H1 (cell line): ENCODE measurements at regions not wholly inside any gene's neighbourhood (a gene's known extent, or its start where the extent isn't known, plus 50 kb on each side); places are given as distances from the start of the nearest gene placed in this dataset.
"Not testable (repeated sequence)": the region's sequence is repeated elsewhere in the genome, so short reads cannot be mapped to it uniquely, and the experiment has no call there.

ENCODE experiments used
- CTCF ChIA-PET: fragments of 300-600 bp; sonication (Branson Sonifier 250); formaldehyde crosslinking; loops from one replicate; lab custom pipeline; 2021; ENCODE audit not compliant: partially characterized antibody; lab: Charles Lee
- POLR2A ChIA-PET: fragments of 300-600 bp; sonication (Branson Sonifier 250); formaldehyde crosslinking; loops from one replicate; lab custom pipeline; 2021; ENCODE audit warnings: inconsistent platforms; ENCODE audit not compliant: partially characterized antibody; lab: Charles Lee
- DNase-seq, 2 experiments: peaks; one replicate each; pipeline versions ENCODE4 v3.0.0 to v3.0.0-alpha.2; 2010 to 2022; ENCODE audit warnings: low spot score in 2 of 2, low read depth in 1 of 2, mixed read lengths in 1 of 2
- FAIRE-seq: peaks from 2 replicates; lab custom pipeline; 2011; peaks lifted over from hg19 to GRCh38; lab: Jason Lieb, UNC
- H2AFZ ChIP-seq: 2 replicates; pipeline ENCODE4 v1.8.1; 2012; ENCODE audit warnings: low read length, inconsistent platforms
- H2AK5ac ChIP-seq: 2 replicates; pipeline ENCODE4 v1.6.1; 2013; ENCODE audit warnings: low read depth, low read length
- H2BK120ac ChIP-seq: replicated peaks from 2 replicates; pipeline ENCODE3; 2013; ENCODE audit warnings: low read depth, low read length, inconsistent platforms
- H2BK12ac ChIP-seq: 2 replicates; pipeline ENCODE4 v1.6.1; 2013; ENCODE audit warnings: low read depth, low read length
- H2BK15ac ChIP-seq: 2 replicates; pipeline ENCODE4 v1.6.1; 2013; ENCODE audit warnings: low read length
- H2BK20ac ChIP-seq: 2 replicates; pipeline ENCODE4 v1.6.1; 2013; ENCODE audit warnings: low read length
- H2BK5ac ChIP-seq: 2 replicates; pipeline ENCODE4 v1.6.1; 2013; ENCODE audit warnings: low read depth, low read length
- H3K14ac ChIP-seq: 2 replicates; pipeline ENCODE4 v1.6.1; 2013; ENCODE audit warnings: inconsistent platforms; ENCODE audit not compliant: insufficient read length
- H3K18ac ChIP-seq: 2 replicates; pipeline ENCODE4 v1.6.1; 2013; ENCODE audit warnings: low read length; ENCODE audit errors: extremely low read depth
- H3K23ac ChIP-seq: 2 replicates; pipeline ENCODE4 v1.6.1; 2013; ENCODE audit warnings: inconsistent platforms; ENCODE audit not compliant: insufficient read length
- H3K23me2 ChIP-seq: 2 replicates; pipeline ENCODE4 v1.6.1; 2013; ENCODE audit warnings: low read depth, low read length
- H3K27ac ChIP-seq: 2 replicates; pipeline ENCODE4 v1.6.1; 2011; ENCODE audit warnings: low read depth, low read length, inconsistent platforms
- H3K27me3 ChIP-seq, 4 experiments: replicated peaks in 1 of 4; 1 replicate in 1 of 4; 2 replicates in 3 of 4; pipeline versions ENCODE4 v1.6.1 to v1.8.1; 2011 to 2013; ENCODE audit warnings: low read length in 3 of 4, mild to moderate bottlenecking in 3 of 4, inconsistent platforms in 2 of 4, mixed read lengths in 2 of 4, moderate library complexity in 1 of 4; ENCODE audit not compliant: control insufficient read depth in 3 of 4, insufficient read depth in 3 of 4; ENCODE audit errors: extremely low read depth in 1 of 4
- H3K36me3 ChIP-seq, 4 experiments: 2 replicates each; pipeline versions ENCODE4 v1.6.1 to v1.8.1; 2011 to 2013; ENCODE audit warnings: mild to moderate bottlenecking in 4 of 4, low read length in 3 of 4, moderate library complexity in 2 of 4, control low read depth in 1 of 4, inconsistent platforms in 1 of 4; ENCODE audit not compliant: insufficient read depth in 4 of 4, control insufficient read depth in 2 of 4
- H3K4ac ChIP-seq: replicated peaks from 2 replicates; pipeline ENCODE3; 2013; ENCODE audit warnings: low read length, low read depth, mixed read lengths, inconsistent platforms; ENCODE audit not compliant: insufficient read length
- H3K4me1 ChIP-seq, 4 experiments: replicated peaks in 1 of 4; 1 replicate in 1 of 4; 2 replicates in 3 of 4; pipeline versions ENCODE4 v1.6.1 to v1.8.1; 2011 to 2013; ENCODE audit warnings: low read length in 3 of 4, inconsistent platforms in 2 of 4, mixed read lengths in 1 of 4; ENCODE audit not compliant: insufficient read depth in 4 of 4, control insufficient read depth in 3 of 4
- H3K4me2 ChIP-seq, 2 experiments: 2 replicates each; pipeline versions ENCODE4 v1.6.1 to v1.8.1; 2011 to 2013; ENCODE audit warnings: low read depth in 2 of 2, low read length in 2 of 2, control low read depth in 1 of 2, inconsistent platforms in 1 of 2, mild to moderate bottlenecking in 1 of 2; ENCODE audit not compliant: insufficient read depth in 1 of 2
- H3K4me3 ChIP-seq, 4 experiments: fragments of 200-600, 300-600 bp in 1 of 4; sonication (generic), shearing (Covaris generic), sonication (Bioruptor Twin) in 1 of 4; 2 replicates each; pipeline versions ENCODE4 v1.5.1 to v1.8.1; 2011 to 2016; ENCODE audit warnings: low read length in 4 of 4, low read depth in 3 of 4, control low read depth in 2 of 4, inconsistent platforms in 2 of 4, mild to moderate bottlenecking in 2 of 4, mixed read lengths in 1 of 4, moderate library complexity in 1 of 4; ENCODE audit not compliant: insufficient read depth in 2 of 4; ENCODE audit errors: extremely low read depth in 1 of 4
- H3K56ac ChIP-seq: replicated peaks from 2 replicates; pipeline ENCODE3; 2013; ENCODE audit warnings: low read depth, mild to moderate bottlenecking, mixed read lengths, low read length, inconsistent platforms; ENCODE audit not compliant: insufficient read length
- H3K79me1 ChIP-seq: 2 replicates; pipeline ENCODE4 v1.6.1; 2013; ENCODE audit warnings: low read depth, low read length, control low read depth
- H3K79me2 ChIP-seq, 2 experiments: 2 replicates each; pipeline versions ENCODE4 v1.6.1 to v1.8.1; 2012 to 2013; ENCODE audit warnings: low read length in 2 of 2, mild to moderate bottlenecking in 2 of 2, inconsistent platforms in 1 of 2; ENCODE audit not compliant: insufficient read depth in 2 of 2, control insufficient read depth in 1 of 2
- H3K9ac ChIP-seq, 4 experiments: replicated peaks in 1 of 4; 1 replicate in 1 of 4; 2 replicates in 3 of 4; pipeline versions ENCODE4 v1.6.1 to v1.8.1; 2011 to 2013; ENCODE audit warnings: low read depth in 3 of 4, low read length in 3 of 4, control low read depth in 2 of 4, mild to moderate bottlenecking in 2 of 4, moderate library complexity in 2 of 4, inconsistent platforms in 1 of 4; ENCODE audit errors: extremely low read depth in 1 of 4
- H3K9me3 ChIP-seq, 2 experiments: 2 replicates each; pipeline versions ENCODE4 v1.6.1 to v1.8.1; 2012 to 2013; ENCODE audit warnings: mild to moderate bottlenecking in 2 of 2, moderate library complexity in 2 of 2, control low read depth in 1 of 2, inconsistent platforms in 1 of 2, low read depth in 1 of 2, low read length in 1 of 2, mixed read lengths in 1 of 2; ENCODE audit not compliant: insufficient read depth in 2 of 2
- H4K20me1 ChIP-seq, 2 experiments: replicated peaks in 1 of 2; 2 replicates each; pipeline versions ENCODE3 to v1.8.1; 2011 to 2013; ENCODE audit warnings: inconsistent platforms in 2 of 2, low read length in 2 of 2, mild to moderate bottlenecking in 1 of 2; ENCODE audit not compliant: insufficient read depth in 2 of 2, control insufficient read depth in 1 of 2
- H4K5ac ChIP-seq: 2 replicates; pipeline ENCODE4 v1.6.1; 2013; ENCODE audit warnings: low read length, low read depth, mixed read lengths, inconsistent platforms; ENCODE audit not compliant: insufficient read length
- H4K8ac ChIP-seq: 2 replicates; pipeline ENCODE4 v1.8.0; 2013; ENCODE audit warnings: mild to moderate bottlenecking, moderate library complexity, low read length, inconsistent platforms; ENCODE audit not compliant: insufficient read depth; ENCODE audit errors: extremely low read depth
- H4K91ac ChIP-seq: replicated peaks from 2 replicates; pipeline ENCODE3; 2013; ENCODE audit warnings: low read length, mixed read lengths, inconsistent platforms; ENCODE audit not compliant: insufficient read length
- KDM1A ChIP-seq: fragments of 200-600, 300-600 bp; sonication (generic); IDR thresholded peaks from 2 replicates; pipeline ENCODE4 v1.7.1; 2016; ENCODE audit warnings: mild to moderate bottlenecking, low read length, borderline replicate concordance
- WGBS, 2 experiments: shearing (Covaris generic) in 1 of 2; methylation state at CpG; one replicate each; pipeline versions ENCODE4 v1.1.6 to v1.1.7; 2013 to 2015; ENCODE audit warnings: low lambda C conversion rate in 2 of 2, mixed read lengths in 2 of 2, inconsistent platforms in 1 of 2, low coverage in 1 of 2, missing lambda C conversion rate in 1 of 2; ENCODE audit not compliant: insufficient replicate concordance in 2 of 2, insufficient coverage in 1 of 2, insufficient read length in 1 of 2; ENCODE audit errors: extremely low coverage in 1 of 2, missing lambda C conversion rate in 1 of 2; 5-methylcytosine and 5-hydroxymethylcytosine counted together

DNA sequence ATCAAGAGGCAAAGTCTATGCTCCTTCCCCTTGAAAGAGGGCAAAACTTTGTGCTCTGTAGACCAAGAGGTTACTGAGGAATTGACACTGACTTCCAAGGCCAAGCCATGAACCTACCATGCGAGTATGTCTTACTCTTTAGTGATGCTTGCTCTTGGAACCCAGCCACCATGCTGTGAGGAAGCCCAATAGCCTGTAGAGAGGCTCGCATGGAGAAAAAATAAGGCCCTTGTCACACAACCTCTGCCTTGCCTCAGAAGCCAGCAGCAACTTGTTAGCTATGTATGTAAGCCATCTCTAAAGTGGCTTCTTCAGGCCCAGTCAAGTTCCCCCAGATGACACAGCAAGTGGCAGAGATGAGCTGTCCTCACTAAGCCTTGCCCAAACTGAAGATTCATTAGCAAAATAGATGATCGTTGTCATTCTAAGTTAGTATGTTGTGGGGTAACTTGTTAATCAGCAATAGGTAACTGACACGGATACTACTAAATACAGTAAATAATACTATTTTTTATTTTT is 66.1 kb upstream of the RGPD5 start:
- ChIA-PET CTCF (interaction anchor here (1.9 kb wide), 1 partner anchor 182 kb away, joined by 8 read pairs; no protein-coding TSS in a partner anchor), POLR2A (no interaction called here)
- H3K79me2 ChIP-seq = no peaks in the 10 kb centered on the region
- no peak overlapping the region for H3K27ac ChIP-seq
- DNase-seq = peak in 1 of 2 experiments; percentile 11
- no peak overlapping the region for H3K4me2 ChIP-seq
- H4K20me1 ChIP-seq = no peaks in the 10 kb centered on the region
- no peaks in the 10 kb centered on the region for H3K27me3 ChIP-seq
- H3K4me1 ChIP-seq = no peaks in the 10 kb centered on the region
- H3K56ac ChIP-seq = no peak overlapping the region
- H3K14ac ChIP-seq = no peak overlapping the region
- H2BK20ac ChIP-seq = no peak overlapping the region
- H2BK15ac ChIP-seq = no peak overlapping the region
- H2BK120ac ChIP-seq = no peak overlapping the region
- H2BK5ac ChIP-seq = no peak overlapping the region
- H2AK5ac ChIP-seq = no peak overlapping the region
- H3K23me2 ChIP-seq = no peaks in the 10 kb centered on the region
- H3K9ac ChIP-seq = no peak overlapping the region
- no peak overlapping the region for H4K91ac ChIP-seq
- no peak overlapping the region for H3K4me3 ChIP-seq
- no peak overlapping the region for H3K4ac ChIP-seq
- H4K8ac ChIP-seq = no peak overlapping the region
- no peaks in the 10 kb centered on the region for H3K36me3 ChIP-seq
- no peak overlapping the region for H4K5ac ChIP-seq
- no peak for FAIRE-seq
- no peaks in the 10 kb centered on the region for H3K9me3 ChIP-seq
- H2BK12ac ChIP-seq = no peak overlapping the region
- no peak overlapping the region for H3K23ac ChIP-seq
- no peak for TF ChIP-seq KDM1A
- no peak overlapping the region for H2AFZ ChIP-seq
- H3K79me1 ChIP-seq = no peaks in the 10 kb centered on the region; the same call in 1 of the 2 replicates
- 85% methylated on average over 4 of the region's 4 CpGs; no CpG with 5 or more reads in 1 of the 2 experiments for WGBS, 2 experiments
- no peak overlapping the region for H3K18ac ChIP-seq

DNA sequence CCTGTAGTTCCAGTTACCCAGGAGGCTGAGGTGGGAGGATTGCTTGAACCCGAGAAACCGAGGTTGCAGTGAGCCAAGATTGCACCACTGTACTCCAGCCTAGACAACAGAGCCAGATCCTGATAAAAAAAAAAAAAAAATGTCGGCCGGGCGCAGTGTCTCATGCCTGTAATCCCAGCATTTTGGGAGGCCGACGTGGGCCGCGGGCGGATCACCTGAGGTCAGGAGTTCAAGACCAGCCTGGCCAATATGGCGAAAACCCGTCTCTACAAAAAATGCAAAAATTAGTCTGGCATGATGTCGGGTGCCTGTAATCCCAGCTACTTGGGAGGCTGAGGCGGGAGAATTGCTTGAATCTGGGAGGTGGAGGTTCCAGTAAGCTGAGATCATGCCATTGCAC is 60.4 kb upstream of the RGPD5 start:
- H3K9ac ChIP-seq, H3K14ac ChIP-seq, H4K5ac ChIP-seq, H2BK20ac ChIP-seq, H2BK5ac ChIP-seq, H3K36me3 ChIP-seq, DNase-seq, H2BK120ac ChIP-seq, H3K18ac ChIP-seq, H3K27ac ChIP-seq, H2BK12ac ChIP-seq, H3K56ac ChIP-seq, H3K4me2 ChIP-seq, H3K23ac ChIP-seq, H3K4ac ChIP-seq, H4K8ac ChIP-seq, H2AK5ac ChIP-seq, H2BK15ac ChIP-seq, H3K4me3 ChIP-seq, H3K79me2 ChIP-seq, POLR2A ChIA-PET, H3K9me3 ChIP-seq, H3K79me1 ChIP-seq, H3K27me3 ChIP-seq, H4K91ac ChIP-seq, H3K23me2 ChIP-seq, H4K20me1 ChIP-seq, FAIRE-seq, H3K4me1 ChIP-seq, H2AFZ ChIP-seq: not testable (repeated sequence)
- CTCF ChIA-PET = interaction anchor here (0.6 to 3.0 kb wide), 2 partner anchors 65 to 187 kb away, joined by 3 to 38 read pairs; no protein-coding TSS in a partner anchor
- WGBS, 2 experiments = 98% methylated on average over 11 of the region's 14 CpGs; no CpG with 5 or more reads in 1 of the 2 experiments
